Jurkat, Clone E6-1 (cell line): ENCODE measurements at regions not wholly inside any gene's neighbourhood (a gene's known extent, or its start where the extent isn't known, plus 50 kb on each side); places are given as distances from the start of the nearest gene placed in this dataset.

Experiments
- DNase-seq: peaks from one replicate; pipeline ENCODE4 v3.0.0-alpha.2; 2011; ENCODE audit warnings: low read depth, low spot score
- H3K4me3 ChIP-seq: 2 replicates; pipeline ENCODE4 v1.5.1; 2011; ENCODE audit warnings: mild to moderate bottlenecking, low read length, control low read depth, moderate library complexity

DNA sequence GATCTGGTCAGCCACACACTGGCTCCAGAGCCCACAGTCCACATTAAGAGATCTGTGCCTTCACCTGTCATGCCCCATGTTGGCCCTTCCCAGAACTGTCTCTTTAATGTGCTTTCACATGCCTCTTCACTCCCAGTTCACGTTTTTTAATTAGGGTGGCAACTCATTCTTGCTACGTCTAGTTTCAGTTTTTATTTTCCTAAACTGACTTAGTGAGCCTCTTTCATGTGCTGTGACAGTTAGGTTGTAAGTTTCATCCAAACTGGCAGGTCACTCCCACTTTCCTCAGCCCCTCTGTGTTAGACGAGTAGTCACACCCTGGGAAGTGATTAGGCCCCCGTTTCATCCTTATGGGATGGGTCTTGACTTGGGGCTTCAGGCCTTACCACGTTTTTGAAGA, 262.5 kb upstream of the RBMY1B start:
- no peak for DNase-seq
- no peak overlapping the region for H3K4me3 ChIP-seq

DNA sequence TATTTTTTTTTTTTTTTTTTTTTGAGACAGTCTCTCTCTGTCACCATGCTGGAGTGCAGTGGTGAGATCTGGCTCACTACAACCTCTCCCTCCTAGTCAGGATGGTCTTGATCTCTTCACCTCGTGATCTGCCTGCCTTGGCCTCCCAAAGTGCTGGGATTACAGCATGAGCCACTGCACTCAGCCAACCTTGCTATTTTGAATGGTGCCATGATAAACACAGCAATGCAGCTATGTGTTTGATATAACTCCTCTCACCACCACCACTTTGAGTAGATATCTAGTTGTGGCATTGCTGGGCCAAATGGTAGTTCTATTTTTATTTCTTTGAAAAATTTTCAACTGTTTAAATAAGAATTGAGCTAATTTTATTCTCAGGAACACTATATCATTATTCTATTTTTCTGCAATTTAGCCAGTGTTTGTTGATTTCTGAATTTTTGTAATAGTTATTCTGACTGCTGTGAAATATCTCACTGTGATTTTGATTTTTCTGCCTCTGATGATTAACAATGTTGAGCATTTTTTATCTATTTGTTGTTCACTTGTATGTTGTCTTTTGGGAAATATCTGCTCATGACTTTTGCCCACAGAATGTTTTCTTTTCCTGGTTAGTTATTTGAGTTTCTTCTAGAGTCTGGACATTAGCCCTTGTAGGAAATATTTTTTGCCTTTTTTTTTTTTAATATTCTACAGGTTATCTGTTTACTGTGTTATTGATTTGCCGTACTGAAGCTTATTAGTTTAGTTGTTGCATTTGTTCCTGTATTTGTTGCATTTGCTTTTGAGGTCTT, 257.5 kb upstream of the RBMY1B start:
- DNase-seq = no peak
- no peak overlapping the region for H3K4me3 ChIP-seq

DNA sequence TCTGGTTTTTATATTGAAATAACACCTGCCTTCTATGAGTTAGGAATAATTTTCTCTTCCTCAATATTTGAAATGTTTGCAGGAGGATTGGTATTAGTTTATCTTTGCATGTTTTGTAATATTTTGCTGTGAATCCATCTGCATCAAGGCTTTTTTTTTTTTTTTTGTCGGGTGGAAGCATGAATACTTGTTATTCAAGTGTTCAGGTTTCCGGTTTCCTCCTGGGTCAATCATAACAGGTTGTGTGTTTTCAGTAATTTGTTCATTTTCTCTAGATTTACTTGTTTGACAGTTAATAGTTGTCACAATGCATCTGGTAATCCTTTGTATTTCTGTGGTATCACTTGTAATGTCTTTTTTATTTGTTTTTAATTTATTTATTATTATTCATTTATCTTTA, 256.7 kb upstream of the RBMY1B start:
- no peak for DNase-seq
- no peak overlapping the region for H3K4me3 ChIP-seq

DNA sequence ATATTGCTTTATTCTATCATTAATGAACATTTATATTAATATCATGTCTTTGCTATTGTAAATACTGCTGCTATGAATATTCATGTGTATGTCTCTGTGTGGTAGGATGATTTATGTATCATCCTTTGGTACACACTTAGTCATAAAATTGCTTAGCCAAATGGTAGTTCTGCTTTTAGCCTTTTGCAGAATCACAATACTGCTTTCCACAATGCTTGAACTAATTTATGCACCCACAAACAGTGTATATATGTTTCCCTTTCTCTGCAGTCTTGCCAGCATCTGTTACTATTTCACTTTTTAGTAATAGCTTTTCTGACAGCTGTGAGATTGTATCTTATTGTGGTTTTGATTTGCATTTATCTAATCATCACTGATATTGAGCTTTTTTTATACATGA, 254.3 kb upstream of the RBMY1B start:
- no peak overlapping the region for H3K4me3 ChIP-seq
- no peak for DNase-seq

DNA sequence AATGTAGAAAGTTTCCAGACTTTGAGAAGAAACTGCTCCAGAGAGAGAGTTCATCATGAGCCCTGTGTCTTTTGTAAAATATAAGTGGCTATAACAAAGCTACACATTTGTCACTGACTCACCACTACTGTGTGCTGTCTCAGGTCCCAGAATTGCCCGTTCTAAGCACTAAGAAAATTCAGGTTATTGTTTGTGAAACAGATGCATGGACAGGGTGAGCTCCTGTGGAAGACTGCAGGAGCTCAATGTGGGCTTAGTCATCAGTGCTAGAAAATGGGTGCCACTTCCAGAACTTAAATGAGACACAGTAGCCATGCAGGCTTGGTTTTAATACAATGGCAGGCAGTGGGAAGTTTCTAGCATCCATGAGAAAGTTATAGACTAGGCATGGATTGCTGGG, 251.4 kb upstream of the RBMY1B start:
- no peak overlapping the region for H3K4me3 ChIP-seq
- DNase-seq = no peak

- no peak for DNase-seq
- H3K4me3 ChIP-seq = no peak overlapping the region
These were observed 250.8 kb upstream of the RBMY1B start for GRCh38 chrY:21260325-21260724.

DNA sequence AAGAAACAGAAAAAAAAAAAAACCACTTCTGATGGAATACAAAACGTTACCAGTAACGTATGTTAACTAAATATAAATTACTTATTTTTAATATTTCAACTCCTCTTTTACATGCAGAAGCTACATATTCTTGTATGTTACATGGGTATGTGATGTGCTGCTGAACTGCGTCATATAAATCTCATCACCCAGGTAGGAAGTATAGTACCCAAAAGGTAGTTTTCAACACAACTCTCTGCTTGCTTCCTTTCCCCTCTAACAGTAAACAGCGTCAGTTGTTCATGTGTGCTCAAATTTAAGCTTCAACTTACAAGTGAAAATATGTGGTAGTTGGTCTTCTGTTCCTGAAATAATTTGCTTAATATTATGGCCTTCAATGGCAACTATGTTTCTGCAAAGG, 250.0 kb upstream of the RBMY1B start:
- DNase-seq = no peak
- no peak overlapping the region for H3K4me3 ChIP-seq

DNA sequence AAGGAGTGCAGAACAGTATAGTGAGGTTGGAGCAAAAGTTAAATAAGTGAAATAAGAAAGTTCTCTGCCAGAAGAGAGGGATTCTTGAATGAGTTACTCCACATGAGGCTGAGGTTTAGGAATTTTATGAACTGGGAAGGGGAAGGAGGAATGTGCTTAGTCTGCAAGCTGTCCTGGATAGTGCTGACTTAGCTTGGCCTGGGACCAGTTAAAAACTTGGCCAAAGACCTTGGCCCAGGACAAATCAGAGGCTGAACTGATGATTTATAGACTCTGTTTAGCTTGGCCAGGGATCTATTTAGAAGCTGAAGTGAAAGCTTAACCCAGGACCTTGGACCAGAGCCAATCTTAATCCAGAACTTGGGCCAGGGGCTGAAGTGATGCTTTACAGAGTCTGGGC, 244.4 kb upstream of the RBMY1B start:
- no peak for DNase-seq

GRCh38 chrY:21267164-21267563, 244.0 kb upstream of the RBMY1B start:
- no peak overlapping the region for H3K4me3 ChIP-seq
- no peak for DNase-seq

More for the DNA sequence above, 244.4 kb upstream of the RBMY1B start:
- H3K4me3 ChIP-seq = no peak overlapping the region

GRCh38 chrY:21287769-21288168, 223.4 kb upstream of the RBMY1B start:
- no peak overlapping the region for H3K4me3 ChIP-seq
- no peak for DNase-seq

DNA sequence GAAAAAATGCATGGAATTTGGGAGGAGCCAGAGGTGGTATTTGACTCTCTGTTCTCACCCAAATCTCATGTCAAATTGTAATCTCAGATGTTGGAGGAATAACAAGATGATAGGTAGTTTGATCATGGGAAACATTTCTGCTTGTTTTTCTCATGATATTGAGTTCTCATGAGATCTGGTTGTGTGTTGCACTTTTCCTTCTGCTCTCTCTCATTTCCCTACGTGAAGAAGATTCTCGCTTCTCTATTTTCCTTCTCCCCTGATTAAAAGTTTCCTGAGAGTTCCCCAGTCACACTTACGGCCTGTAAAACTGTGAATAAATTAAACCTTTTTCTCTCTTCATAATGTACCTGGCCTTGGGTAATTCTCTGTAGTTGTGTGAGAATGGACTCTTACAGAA, 222.2 kb upstream of the RBMY1B start:
- DNase-seq = no peak
- no peak overlapping the region for H3K4me3 ChIP-seq

DNA sequence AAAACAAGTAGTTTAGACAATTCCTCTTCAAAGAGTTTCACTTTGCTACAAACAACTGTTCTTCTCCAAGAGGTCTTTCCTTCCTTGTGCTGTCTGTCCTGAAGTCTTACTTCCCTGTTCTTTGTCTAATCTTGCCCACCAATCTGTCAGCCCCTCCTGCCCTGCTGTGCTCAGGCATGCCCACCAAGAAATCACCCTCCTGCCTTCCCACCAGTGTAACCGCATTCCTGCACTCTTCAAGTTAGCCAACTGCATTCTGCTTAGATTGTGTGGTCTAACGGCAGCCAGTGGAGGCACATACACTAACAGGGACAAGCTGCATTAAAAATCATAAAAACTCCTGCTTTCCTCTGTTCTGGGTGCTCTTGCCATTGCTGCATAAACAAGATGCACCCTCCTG, 215.9 kb upstream of the RBMY1B start:
- no peak for DNase-seq

GRCh38 chrY:21302278-21302677, 208.9 kb upstream of the RBMY1B start:
- DNase-seq = no peak
- no peak overlapping the region for H3K4me3 ChIP-seq

More for the DNA sequence above, 215.9 kb upstream of the RBMY1B start:
- H3K4me3 ChIP-seq = no peak overlapping the region

DNA sequence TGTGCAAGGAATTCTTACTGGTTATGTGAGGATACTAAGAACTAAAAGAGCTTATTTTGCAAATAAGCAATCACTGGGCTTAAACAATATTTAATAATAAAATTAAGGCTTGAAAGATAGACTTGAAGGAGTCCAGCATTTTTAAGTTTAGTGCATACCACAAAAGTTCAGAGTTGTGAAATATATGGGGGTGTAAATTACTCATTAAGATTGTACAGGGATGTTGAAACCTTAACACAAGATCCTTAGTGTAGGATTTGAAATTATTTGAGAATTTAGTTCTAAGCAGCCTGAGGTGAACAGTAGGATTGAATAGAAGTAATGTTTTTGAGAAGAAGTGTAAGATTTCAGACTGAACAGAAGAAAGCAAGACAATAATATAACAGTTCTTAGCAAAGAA, 195.8 kb upstream of the RBMY1B start:
- DNase-seq = no peak

More for the DNA sequence above, 195.8 kb upstream of the RBMY1B start:
- no peak overlapping the region for H3K4me3 ChIP-seq
